Neural progenitor cell (in vitro differentiated cells): ENCODE measurements at regions not wholly inside any gene's neighbourhood (a gene's known extent, or its start where the extent isn't known, plus 50 kb on each side); places are given as distances from the start of the nearest gene placed in this dataset.

Experiments
- CTCF ChIP-seq: fragments of 200-600 bp; sonication (generic); IDR thresholded peaks from 2 replicates; pipeline ENCODE4 v1.5.1; 2017; ENCODE audit warnings: antibody characterized with exemption, mild to moderate bottlenecking
- EZH2 ChIP-seq: fragments of 200-600 bp; sonication (generic); IDR thresholded peaks from 2 replicates; pipeline ENCODE4 v1.6.1; 2017; ENCODE audit warnings: antibody characterized with exemption, mild to moderate bottlenecking, moderate library complexity

GRCh38 chr4:57658188-57658587, 548.0 kb upstream of the IGFBP7 start:
- TF ChIP-seq CTCF (no peak), EZH2 (no peak)
